ENCODE measurements at regions not wholly inside any gene's neighbourhood (a gene's known extent, or its start where the extent isn't known, plus 50 kb on each side); places are given as distances from the start of the nearest gene placed in this dataset.

DNA sequence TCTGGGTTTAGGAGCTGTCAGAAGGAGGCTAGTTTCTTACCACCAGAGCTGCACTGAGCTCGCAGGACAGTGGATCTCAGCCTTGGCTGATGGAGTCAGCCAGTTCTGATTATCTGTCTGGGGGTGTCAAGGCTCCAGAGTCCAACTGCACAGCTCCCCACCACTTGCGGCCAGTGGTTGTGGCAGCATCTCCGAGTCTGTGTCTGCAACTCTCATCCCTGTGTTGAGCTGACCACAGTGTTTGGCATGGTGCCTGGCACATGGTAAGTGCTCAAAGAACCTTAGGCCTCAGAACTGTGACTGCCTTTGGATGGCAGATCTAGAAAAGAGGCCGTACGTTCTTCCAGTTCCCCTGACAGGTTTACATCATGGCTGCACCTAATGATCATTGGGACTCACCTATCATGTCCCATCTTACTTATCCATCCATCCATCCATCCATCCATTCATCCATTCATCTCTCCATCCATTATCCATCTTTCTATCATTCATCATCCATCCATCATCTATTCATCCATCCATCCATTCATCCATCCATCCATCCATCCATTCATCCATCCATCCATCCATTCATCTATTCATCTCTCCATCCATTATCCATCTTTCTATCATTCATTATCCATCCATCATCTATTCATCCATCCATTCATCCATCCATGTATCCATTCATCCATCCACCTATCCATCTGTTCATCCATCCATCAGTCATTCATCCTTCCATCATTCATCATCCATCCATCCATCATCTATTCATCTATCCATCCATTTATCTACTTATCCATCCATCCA, 114.5 kb downstream of the CRYAA start:
- no peaks in the 10 kb centered on the region for H3K27me3 ChIP-seq (ENCODE audit: insufficient read depth, low read length)
- intact Hi-C loops (cut with micrococcal nuclease): no loop called here
- CTCF ChIA-PET: no interaction called here
- no peak for DNase-seq (ENCODE audit: low read depth, low spot score)
- H3K9me2 ChIP-seq (ENCODE audit: insufficient read depth): no peaks in the 10 kb centered on the region
- no peaks in the 10 kb centered on the region for H3K36me3 ChIP-seq (ENCODE audit: control insufficient read depth in 1 of 2, insufficient read depth in 2 of 2, low read length in 2 of 2)
- no peak for TF ChIP-seq CBX3 (IDR thresholded peaks at IDR 0.05; ENCODE audit: low read depth)
- no peak for TF ChIP-seq POLR2AphosphoS5 (IDR thresholded peaks at IDR 0.05; ENCODE audit: low read depth, low read length)
- TF ChIP-seq POLR2A (IDR thresholded peaks at IDR 0.05; ENCODE audit: borderline replicate concordance, extremely low read depth, insufficient read depth, insufficient read length): no peak
- no peak for TF ChIP-seq ELF1 (IDR thresholded peaks at IDR 0.05; ENCODE audit: borderline replicate concordance, low read depth)
- no peak for TF ChIP-seq CEBPB (IDR thresholded peaks at IDR 0.05; ENCODE audit: low read depth)
- TF ChIP-seq EZH2phosphoT487 (IDR thresholded peaks at IDR 0.05; ENCODE audit: borderline replicate concordance): no peak
- TF ChIP-seq SRF (IDR thresholded peaks at IDR 0.05; ENCODE audit: low read depth): no peak
- TF ChIP-seq, protein P1, sequence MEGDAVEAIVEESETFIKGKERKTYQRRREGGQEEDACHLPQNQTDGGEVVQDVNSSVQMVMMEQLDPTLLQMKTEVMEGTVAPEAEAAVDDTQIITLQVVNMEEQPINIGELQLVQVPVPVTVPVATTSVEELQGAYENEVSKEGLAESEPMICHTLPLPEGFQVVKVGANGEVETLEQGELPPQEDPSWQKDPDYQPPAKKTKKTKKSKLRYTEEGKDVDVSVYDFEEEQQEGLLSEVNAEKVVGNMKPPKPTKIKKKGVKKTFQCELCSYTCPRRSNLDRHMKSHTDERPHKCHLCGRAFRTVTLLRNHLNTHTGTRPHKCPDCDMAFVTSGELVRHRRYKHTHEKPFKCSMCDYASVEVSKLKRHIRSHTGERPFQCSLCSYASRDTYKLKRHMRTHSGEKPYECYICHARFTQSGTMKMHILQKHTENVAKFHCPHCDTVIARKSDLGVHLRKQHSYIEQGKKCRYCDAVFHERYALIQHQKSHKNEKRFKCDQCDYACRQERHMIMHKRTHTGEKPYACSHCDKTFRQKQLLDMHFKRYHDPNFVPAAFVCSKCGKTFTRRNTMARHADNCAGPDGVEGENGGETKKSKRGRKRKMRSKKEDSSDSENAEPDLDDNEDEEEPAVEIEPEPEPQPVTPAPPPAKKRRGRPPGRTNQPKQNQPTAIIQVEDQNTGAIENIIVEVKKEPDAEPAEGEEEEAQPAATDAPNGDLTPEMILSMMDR (IDR thresholded peaks at IDR 0.05 in 2 of 3, conservative IDR thresholded peaks at IDR 0.05 in 1 of 3; ENCODE audit: borderline replicate concordance in 1 of 3, insufficient read depth in 1 of 3, low read depth in 2 of 3, low read length in 2 of 3): no peak
- TF ChIP-seq TCF7L2 (IDR thresholded peaks at IDR 0.05; ENCODE audit: borderline replicate concordance, extremely low read depth, insufficient read depth, insufficient read length): no peak
- TF ChIP-seq, protein P2, sequence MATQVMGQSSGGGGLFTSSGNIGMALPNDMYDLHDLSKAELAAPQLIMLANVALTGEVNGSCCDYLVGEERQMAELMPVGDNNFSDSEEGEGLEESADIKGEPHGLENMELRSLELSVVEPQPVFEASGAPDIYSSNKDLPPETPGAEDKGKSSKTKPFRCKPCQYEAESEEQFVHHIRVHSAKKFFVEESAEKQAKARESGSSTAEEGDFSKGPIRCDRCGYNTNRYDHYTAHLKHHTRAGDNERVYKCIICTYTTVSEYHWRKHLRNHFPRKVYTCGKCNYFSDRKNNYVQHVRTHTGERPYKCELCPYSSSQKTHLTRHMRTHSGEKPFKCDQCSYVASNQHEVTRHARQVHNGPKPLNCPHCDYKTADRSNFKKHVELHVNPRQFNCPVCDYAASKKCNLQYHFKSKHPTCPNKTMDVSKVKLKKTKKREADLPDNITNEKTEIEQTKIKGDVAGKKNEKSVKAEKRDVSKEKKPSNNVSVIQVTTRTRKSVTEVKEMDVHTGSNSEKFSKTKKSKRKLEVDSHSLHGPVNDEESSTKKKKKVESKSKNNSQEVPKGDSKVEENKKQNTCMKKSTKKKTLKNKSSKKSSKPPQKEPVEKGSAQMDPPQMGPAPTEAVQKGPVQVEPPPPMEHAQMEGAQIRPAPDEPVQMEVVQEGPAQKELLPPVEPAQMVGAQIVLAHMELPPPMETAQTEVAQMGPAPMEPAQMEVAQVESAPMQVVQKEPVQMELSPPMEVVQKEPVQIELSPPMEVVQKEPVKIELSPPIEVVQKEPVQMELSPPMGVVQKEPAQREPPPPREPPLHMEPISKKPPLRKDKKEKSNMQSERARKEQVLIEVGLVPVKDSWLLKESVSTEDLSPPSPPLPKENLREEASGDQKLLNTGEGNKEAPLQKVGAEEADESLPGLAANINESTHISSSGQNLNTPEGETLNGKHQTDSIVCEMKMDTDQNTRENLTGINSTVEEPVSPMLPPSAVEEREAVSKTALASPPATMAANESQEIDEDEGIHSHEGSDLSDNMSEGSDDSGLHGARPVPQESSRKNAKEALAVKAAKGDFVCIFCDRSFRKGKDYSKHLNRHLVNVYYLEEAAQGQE (IDR thresholded peaks at IDR 0.05; ENCODE audit: low read depth): no peak
- TF ChIP-seq, protein P3, sequence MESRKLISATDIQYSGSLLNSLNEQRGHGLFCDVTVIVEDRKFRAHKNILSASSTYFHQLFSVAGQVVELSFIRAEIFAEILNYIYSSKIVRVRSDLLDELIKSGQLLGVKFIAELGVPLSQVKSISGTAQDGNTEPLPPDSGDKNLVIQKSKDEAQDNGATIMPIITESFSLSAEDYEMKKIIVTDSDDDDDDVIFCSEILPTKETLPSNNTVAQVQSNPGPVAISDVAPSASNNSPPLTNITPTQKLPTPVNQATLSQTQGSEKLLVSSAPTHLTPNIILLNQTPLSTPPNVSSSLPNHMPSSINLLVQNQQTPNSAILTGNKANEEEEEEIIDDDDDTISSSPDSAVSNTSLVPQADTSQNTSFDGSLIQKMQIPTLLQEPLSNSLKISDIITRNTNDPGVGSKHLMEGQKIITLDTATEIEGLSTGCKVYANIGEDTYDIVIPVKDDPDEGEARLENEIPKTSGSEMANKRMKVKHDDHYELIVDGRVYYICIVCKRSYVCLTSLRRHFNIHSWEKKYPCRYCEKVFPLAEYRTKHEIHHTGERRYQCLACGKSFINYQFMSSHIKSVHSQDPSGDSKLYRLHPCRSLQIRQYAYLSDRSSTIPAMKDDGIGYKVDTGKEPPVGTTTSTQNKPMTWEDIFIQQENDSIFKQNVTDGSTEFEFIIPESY (IDR thresholded peaks at IDR 0.05; ENCODE audit: extremely low read depth, insufficient replicate concordance, low read length): no peak
- TF ChIP-seq EGR1 (IDR thresholded peaks at IDR 0.05; ENCODE audit: low read depth): no peak
- TF ChIP-seq, protein P4, sequence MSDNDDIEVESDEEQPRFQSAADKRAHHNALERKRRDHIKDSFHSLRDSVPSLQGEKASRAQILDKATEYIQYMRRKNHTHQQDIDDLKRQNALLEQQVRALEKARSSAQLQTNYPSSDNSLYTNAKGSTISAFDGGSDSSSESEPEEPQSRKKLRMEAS (IDR thresholded peaks at IDR 0.05): no peak
- TF ChIP-seq, protein P5, sequence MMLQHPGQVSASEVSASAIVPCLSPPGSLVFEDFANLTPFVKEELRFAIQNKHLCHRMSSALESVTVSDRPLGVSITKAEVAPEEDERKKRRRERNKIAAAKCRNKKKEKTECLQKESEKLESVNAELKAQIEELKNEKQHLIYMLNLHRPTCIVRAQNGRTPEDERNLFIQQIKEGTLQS (IDR thresholded peaks at IDR 0.05): no peak
- TF ChIP-seq SP1 (IDR thresholded peaks at IDR 0.05; ENCODE audit: low read depth): no peak
- no peak for TF ChIP-seq YY1 (IDR thresholded peaks at IDR 0.05; ENCODE audit: extremely low read depth, insufficient replicate concordance, low read depth, low read length)
- no peak for TF ChIP-seq ZFX (IDR thresholded peaks at IDR 0.05)
- no peaks in the 10 kb centered on the region for H3K9me3 ChIP-seq (ENCODE audit: control insufficient read depth in 1 of 2, insufficient read depth in 1 of 2, low read depth in 1 of 2, low read length in 2 of 2)
- RAD21 ChIA-PET (ENCODE audit: low non-redundant PET in 1 of 2, low total read pairs in 2 of 2, uncharacterized antibody in 2 of 2, unreplicated experiment in 2 of 2): no interaction called here
- H3K27ac ChIP-seq (ENCODE audit: low read depth, low read length): no peak overlapping the region
- H3K4me1 ChIP-seq (ENCODE audit: control insufficient read depth in 1 of 2, insufficient read depth in 2 of 2, low read length in 2 of 2): no peaks in the 10 kb centered on the region
- H2AFZ ChIP-seq (ENCODE audit: low read depth, low read length, poor library complexity, severe bottlenecking): no peak overlapping the region
- no TSS peak for BruUV-seq (replicated peaks)
- ATAC-seq: no peak
- no peaks in the 10 kb centered on the region for H3K79me2 ChIP-seq (ENCODE audit: insufficient read depth, low read length)
- H3K9ac ChIP-seq (ENCODE audit: low read length): no peak overlapping the region
- no peak overlapping the region for H3K4me2 ChIP-seq (ENCODE audit: low read length)
- no peaks in the 10 kb centered on the region for H4K20me1 ChIP-seq (ENCODE audit: insufficient read depth)
- H3K4me3 ChIP-seq (replicated peaks in 1 of 2; ENCODE audit: low read depth in 1 of 2, low read length in 2 of 2): no peak overlapping the region
- POLR2A ChIA-PET: no interaction called here

Data from HCT116 (cell line).